ENCODE measurements at regions not wholly inside any gene's neighbourhood (a gene's known extent, or its start where the extent isn't known, plus 50 kb on each side); places are given as distances from the start of the nearest gene placed in this dataset.

DNA sequence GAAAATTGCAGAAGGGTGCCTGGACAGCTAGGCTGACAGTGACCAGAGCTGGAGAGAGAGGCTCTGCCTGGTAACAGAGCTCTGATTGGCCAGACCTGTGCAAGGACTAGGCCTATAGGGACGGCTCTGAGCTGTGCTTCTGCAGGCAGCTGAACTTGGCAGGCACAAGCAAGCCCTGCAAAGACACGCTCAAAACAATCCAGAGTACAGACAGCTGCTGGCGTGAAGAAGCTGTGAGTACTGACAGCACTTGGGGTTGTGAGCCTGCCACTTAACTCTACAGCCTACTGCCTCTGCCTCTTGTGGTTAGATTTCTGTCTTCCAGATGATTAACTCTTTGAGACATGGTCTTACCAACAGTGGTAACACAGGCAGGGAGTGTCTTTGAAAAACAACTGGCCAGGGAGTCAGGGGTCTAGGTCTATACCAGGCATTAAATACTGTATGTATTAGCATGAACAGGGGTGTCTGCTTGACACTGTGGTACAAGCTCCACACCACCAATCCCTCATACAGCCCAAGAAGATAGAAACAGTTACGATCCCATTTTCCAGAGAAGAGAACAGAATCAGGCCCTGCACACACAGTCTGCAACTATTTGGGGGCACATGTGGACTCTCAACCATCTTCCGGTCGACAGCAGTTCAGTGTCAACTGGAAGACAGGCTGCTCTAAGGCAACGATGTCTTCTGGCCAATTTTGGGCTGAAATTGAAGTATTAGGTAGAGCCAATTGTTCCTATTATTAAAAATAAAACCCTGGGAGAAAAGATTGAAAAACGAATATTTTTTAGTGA, 568.4 kb downstream of the TNS1 start:
- no peak overlapping the region for H2AFZ ChIP-seq (ENCODE audit: low read depth, low read length)
- DNase-seq (peak; percentile 9), ATAC-seq (ENCODE audit: insufficient read depth, low read depth) (peak; percentile 54)
- no peaks in the 10 kb centered on the region for H3K79me2 ChIP-seq (ENCODE audit: insufficient read depth, low read length)
- no peak for TF ChIP-seq EZH2 (IDR thresholded peaks at IDR 0.05; ENCODE audit: borderline replicate concordance, low read depth, low read length, severe bottlenecking)
- TF ChIP-seq, protein P1, sequence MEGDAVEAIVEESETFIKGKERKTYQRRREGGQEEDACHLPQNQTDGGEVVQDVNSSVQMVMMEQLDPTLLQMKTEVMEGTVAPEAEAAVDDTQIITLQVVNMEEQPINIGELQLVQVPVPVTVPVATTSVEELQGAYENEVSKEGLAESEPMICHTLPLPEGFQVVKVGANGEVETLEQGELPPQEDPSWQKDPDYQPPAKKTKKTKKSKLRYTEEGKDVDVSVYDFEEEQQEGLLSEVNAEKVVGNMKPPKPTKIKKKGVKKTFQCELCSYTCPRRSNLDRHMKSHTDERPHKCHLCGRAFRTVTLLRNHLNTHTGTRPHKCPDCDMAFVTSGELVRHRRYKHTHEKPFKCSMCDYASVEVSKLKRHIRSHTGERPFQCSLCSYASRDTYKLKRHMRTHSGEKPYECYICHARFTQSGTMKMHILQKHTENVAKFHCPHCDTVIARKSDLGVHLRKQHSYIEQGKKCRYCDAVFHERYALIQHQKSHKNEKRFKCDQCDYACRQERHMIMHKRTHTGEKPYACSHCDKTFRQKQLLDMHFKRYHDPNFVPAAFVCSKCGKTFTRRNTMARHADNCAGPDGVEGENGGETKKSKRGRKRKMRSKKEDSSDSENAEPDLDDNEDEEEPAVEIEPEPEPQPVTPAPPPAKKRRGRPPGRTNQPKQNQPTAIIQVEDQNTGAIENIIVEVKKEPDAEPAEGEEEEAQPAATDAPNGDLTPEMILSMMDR (IDR thresholded peaks at IDR 0.05; ENCODE audit: borderline replicate concordance, extremely low read depth, low read length, poor library complexity, severe bottlenecking), result no peak
- no peaks in the 10 kb centered on the region for H3K9me3 ChIP-seq (ENCODE audit: insufficient read depth, low read length, severe bottlenecking)
- H3K36me3 ChIP-seq (ENCODE audit: insufficient read depth, low read length), result no peaks in the 10 kb centered on the region
- H3K27ac ChIP-seq (ENCODE audit: low read length), result no peak overlapping the region
- H3K9ac ChIP-seq (ENCODE audit: low read depth, low read length), result no peak overlapping the region
- H3K27me3 ChIP-seq (ENCODE audit: insufficient read depth, low read length, poor library complexity), result peaks cover 11% of the 10 kb centered on the region
- no peak overlapping the region for H3K4me2 ChIP-seq (ENCODE audit: insufficient read depth, low read length)
- H4K20me1 ChIP-seq (ENCODE audit: insufficient read depth, low read length), result no peaks in the 10 kb centered on the region
- no peaks in the 10 kb centered on the region for H3K4me1 ChIP-seq (ENCODE audit: insufficient read depth, low read length)
- no peak overlapping the region for H3K4me3 ChIP-seq (ENCODE audit: low read depth in 1 of 2, low read length in 2 of 2)

DNA sequence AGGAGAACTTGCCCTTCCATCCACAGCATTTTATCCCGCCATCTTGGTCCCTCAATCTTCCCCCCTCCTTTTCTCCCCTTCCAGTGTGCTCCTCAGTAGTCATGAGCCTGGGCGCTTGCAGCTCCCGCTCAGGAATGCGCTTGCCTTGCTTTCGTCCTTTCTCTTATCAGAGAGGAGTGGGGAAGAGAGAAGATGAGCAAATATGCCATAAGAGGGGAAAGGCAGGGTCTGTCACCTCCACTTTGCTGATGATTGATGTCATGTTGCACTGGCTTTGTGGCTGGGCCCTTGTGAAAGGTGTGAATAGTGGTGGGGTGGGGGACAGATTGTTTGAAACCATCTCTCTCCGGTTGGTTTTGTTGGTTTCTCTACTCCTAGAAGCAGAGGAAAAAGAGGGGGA, 569.3 kb downstream of the TNS1 start:
- no peak overlapping the region for H3K9ac ChIP-seq (ENCODE audit: low read depth, low read length)
- ATAC-seq (ENCODE audit: insufficient read depth, low read depth), result no peak
- no peaks in the 10 kb centered on the region for H3K36me3 ChIP-seq (ENCODE audit: insufficient read depth, low read length)
- no peak overlapping the region for H3K27ac ChIP-seq (ENCODE audit: low read length)
- H3K27me3 ChIP-seq (ENCODE audit: insufficient read depth, low read length, poor library complexity), result peaks cover 11% of the 10 kb centered on the region
- DNase-seq, result no peak
- no peaks in the 10 kb centered on the region for H4K20me1 ChIP-seq (ENCODE audit: insufficient read depth, low read length)
- no peaks in the 10 kb centered on the region for H3K4me1 ChIP-seq (ENCODE audit: insufficient read depth, low read length)
- no peak overlapping the region for H3K4me3 ChIP-seq (ENCODE audit: low read depth in 1 of 2, low read length in 2 of 2)
- H3K79me2 ChIP-seq (ENCODE audit: insufficient read depth, low read length), result no peaks in the 10 kb centered on the region
- no peak overlapping the region for H2AFZ ChIP-seq (ENCODE audit: low read depth, low read length)
- no peak overlapping the region for H3K4me2 ChIP-seq (ENCODE audit: insufficient read depth, low read length)
- TF ChIP-seq, protein P1 (IDR thresholded peaks at IDR 0.05; ENCODE audit: borderline replicate concordance, extremely low read depth, low read length, poor library complexity, severe bottlenecking), result no peak
- H3K9me3 ChIP-seq (ENCODE audit: insufficient read depth, low read length, severe bottlenecking), result no peaks in the 10 kb centered on the region

DNA sequence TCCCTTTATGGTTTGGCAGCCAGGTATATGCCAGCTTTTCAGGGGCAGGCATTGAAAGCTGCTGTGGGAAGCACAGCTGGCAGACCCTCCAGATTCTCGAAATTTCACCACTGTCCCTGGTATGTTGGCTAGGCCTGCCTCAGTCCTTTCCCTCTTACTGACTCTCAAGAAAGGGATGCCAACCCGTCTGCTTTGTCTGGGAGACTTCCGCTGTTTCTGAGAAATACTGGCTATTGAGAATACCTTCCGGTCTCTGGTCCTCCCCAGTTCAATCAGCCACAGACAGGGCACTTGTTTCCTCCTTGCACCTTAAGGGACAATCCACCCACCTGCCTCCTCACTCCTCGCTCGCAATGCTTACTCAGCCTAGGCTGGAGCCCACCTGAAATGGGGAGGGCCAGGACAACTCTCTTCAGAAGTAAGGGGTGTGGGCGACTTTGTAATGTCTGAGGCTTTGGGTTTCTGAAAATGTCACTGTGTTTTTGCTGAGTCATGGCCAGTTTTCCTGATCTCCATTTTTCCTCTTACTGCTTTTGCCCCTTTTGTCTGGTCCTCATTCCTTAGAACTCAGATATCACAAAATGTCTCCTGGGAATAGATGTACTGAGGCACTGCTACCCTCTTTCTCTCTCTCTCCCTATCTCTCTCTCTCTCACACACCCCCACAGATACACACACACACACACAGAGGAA, 571.1 kb downstream of the TNS1 start:
- Histone ChIP-seq H3K4me1 (ENCODE audit: insufficient read depth, low read length) (no peaks in the 10 kb centered on the region), H3K4me3 (ENCODE audit: low read depth in 1 of 2, low read length in 2 of 2) (no peak overlapping the region), H3K27me3 (ENCODE audit: insufficient read depth, low read length, poor library complexity) (peaks cover 6% of the 10 kb centered on the region), H3K9ac (ENCODE audit: low read depth, low read length) (no peak overlapping the region), H3K79me2 (ENCODE audit: insufficient read depth, low read length) (no peaks in the 10 kb centered on the region), H2AFZ (ENCODE audit: low read depth, low read length) (no peak overlapping the region), H4K20me1 (ENCODE audit: insufficient read depth, low read length) (no peaks in the 10 kb centered on the region), H3K9me3 (ENCODE audit: insufficient read depth, low read length, severe bottlenecking) (no peaks in the 10 kb centered on the region), H3K4me2 (ENCODE audit: insufficient read depth, low read length) (no peak overlapping the region), H3K36me3 (ENCODE audit: insufficient read depth, low read length) (no peaks in the 10 kb centered on the region), H3K27ac (ENCODE audit: low read length) (no peak overlapping the region)
- TF ChIP-seq, protein P1 (IDR thresholded peaks at IDR 0.05; ENCODE audit: borderline replicate concordance, extremely low read depth, low read length, poor library complexity, severe bottlenecking), result no peak
- TF ChIP-seq EZH2 (IDR thresholded peaks at IDR 0.05; ENCODE audit: borderline replicate concordance, low read depth, low read length, severe bottlenecking), result no peak
- DNase-seq, result no peak
- ATAC-seq (ENCODE audit: insufficient read depth, low read depth), result no peak
